Lower lobe of right lung (tissue), 2 donors: ENCODE measurements at regions not wholly inside any gene's neighbourhood (a gene's known extent, or its start where the extent isn't known, plus 50 kb on each side); places are given as distances from the start of the nearest gene placed in this dataset.
A peak's percentile ranks its signal among the peaks of the same experiment; 100 is the strongest.
"Not testable (repeated sequence)": the region's sequence is repeated elsewhere in the genome, so short reads cannot be mapped to it uniquely, and the experiment has no call there.

ENCODE experiments used
- ATAC-seq, 2 donors: fragments of 200-7000 bp; cut with Tn5 transposase; one replicate each; pipeline ENCODE4 v1.9.1; 2020 to 2022; ENCODE audit warnings: mild to moderate bottlenecking in 2 of 2, moderate library complexity in 2 of 2
- DNase-seq: peaks from one replicate; pipeline ENCODE4 v3.0.0-alpha.2; 2020
- H3K27ac ChIP-seq: fragments of 200-600 bp; one replicate; pipeline ENCODE4 v1.8.0; 2022
- H3K27me3 ChIP-seq: fragments of 200-600 bp; one replicate; pipeline ENCODE4 v1.8.0; 2022; ENCODE audit warnings: low read depth
- H3K36me3 ChIP-seq: fragments of 200-600 bp; one replicate; pipeline ENCODE4 v1.8.0; 2022; ENCODE audit warnings: mild to moderate bottlenecking
- H3K4me1 ChIP-seq: fragments of 200-600 bp; one replicate; pipeline ENCODE4 v1.8.0; 2022
- H3K4me3 ChIP-seq: fragments of 200-600 bp; one replicate; pipeline ENCODE4 v1.8.0; 2022; ENCODE audit warnings: mild to moderate bottlenecking
- H3K9me3 ChIP-seq: fragments of 200-600 bp; one replicate; pipeline ENCODE4 v1.8.0; 2022
- CTCF ChIP-seq: fragments of 200-600 bp; IDR thresholded peaks from one replicate; pipeline ENCODE4 v1.8.0; 2022; ENCODE audit warnings: antibody characterized with exemption, mild to moderate bottlenecking
- intact Hi-C: fragments of 100-400 bp; cut with DNase I; formaldehyde crosslinking; loops from one replicate; pipeline ENCODE4 v1.11.0; 2022
- donor health status: DM: no; HTN: yes; CAD: no; lungs with severe emphysema.

- H3K36me3 ChIP-seq, result no peaks in the 10 kb centered on the region
- H3K4me3 ChIP-seq, result no peak overlapping the region
- no peaks in the 10 kb centered on the region for H3K27me3 ChIP-seq
- H3K27ac ChIP-seq, result no peak overlapping the region
- intact Hi-C loops, result no loop called here
- H3K9me3 ChIP-seq, result no peaks in the 10 kb centered on the region
- no peak for TF ChIP-seq CTCF
- DNase-seq, result no peak
- no peaks in the 10 kb centered on the region for H3K4me1 ChIP-seq
- no peak for ATAC-seq
Observed at GRCh38 chr2:117019357-117019756, 795.1 kb upstream of the DDX18 start.

GRCh38 chr2:117027646-117028045, 786.8 kb upstream of the DDX18 start:
- no peaks in the 10 kb centered on the region for H3K9me3 ChIP-seq
- no peaks in the 10 kb centered on the region for H3K27me3 ChIP-seq
- no peak overlapping the region for H3K27ac ChIP-seq
- intact Hi-C loops, result no loop called here
- H3K36me3 ChIP-seq, result no peaks in the 10 kb centered on the region
- DNase-seq (no peak), ATAC-seq (no peak)
- no peaks in the 10 kb centered on the region for H3K4me1 ChIP-seq
- no peak overlapping the region for H3K4me3 ChIP-seq
- TF ChIP-seq CTCF, result no peak

DNA sequence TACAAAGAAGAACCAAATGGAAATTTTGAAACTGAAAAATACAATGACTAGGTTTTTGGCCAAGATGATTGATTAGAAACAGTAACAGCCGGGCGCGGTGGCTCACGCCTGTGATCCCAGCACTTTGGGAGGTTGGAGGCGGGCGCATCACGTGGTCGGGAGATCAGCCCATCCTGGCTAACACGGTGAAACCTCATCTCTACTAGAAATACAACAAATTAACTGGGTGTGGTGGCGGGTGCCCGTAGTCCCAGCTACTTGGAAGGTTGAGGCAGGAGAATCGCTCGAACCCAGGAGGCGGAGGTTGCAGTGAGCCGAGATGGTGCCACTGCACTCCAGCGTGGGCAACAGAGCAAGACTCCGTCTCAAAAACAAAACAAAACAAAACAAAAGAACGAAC, 785.8 kb upstream of the DDX18 start:
- H3K36me3 ChIP-seq, H3K9me3 ChIP-seq, H3K4me1 ChIP-seq, H3K27ac ChIP-seq, intact Hi-C loops, H3K27me3 ChIP-seq, DNase-seq, ATAC-seq, H3K4me3 ChIP-seq: not testable (repeated sequence)

DNA sequence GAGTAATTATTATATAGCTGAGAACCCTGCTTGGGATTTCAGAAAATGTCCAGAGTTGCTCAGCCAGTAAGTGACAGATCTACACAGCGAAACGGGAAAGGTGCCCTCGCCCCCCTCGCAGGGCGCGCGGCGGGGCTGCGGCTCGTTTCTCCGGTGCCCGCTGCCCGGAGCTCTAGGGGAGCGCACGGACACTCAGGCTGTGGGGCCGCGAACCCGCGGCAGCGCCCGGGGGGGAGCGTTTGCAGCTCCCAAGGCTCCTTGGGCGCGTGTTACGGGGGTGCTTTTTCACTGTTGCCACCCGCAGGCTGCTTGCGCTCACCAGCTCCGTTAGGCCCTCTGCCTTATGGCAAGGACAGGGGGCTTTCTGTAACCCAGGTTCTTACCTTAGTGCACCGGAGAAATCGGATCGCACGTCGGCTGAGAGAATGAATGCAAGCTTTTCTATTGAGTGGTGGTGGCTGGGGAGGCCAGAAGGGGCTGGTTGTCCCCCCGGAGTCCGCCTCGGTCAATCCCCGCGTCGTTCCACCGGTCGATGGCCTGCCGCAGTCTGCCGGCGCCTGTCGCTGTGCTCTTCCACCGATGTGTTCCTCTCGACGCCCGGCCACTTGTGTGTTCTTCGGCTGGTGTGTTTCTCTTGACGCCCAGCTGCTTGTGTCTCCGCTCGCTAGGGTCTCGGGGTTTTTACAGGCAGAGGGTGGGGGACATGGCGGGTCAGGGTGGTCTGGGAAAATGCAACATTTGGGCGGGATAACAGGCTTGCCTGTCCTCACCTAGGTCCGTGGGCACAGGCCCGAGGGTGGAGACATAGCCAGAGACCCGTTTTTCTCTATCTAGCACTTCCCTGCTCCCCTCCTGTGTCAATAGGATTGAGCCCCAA, 758.8 kb upstream of the DDX18 start:
- H3K27ac ChIP-seq, result no peak overlapping the region
- H3K4me1 ChIP-seq, result no peaks in the 10 kb centered on the region
- intact Hi-C loops, result no loop called here
- no peaks in the 10 kb centered on the region for H3K36me3 ChIP-seq
- ATAC-seq (no peak), DNase-seq (peak; percentile 36)
- H3K9me3 ChIP-seq, result no peaks in the 10 kb centered on the region
- no peak overlapping the region for H3K4me3 ChIP-seq
- H3K27me3 ChIP-seq, result no peaks in the 10 kb centered on the region
- TF ChIP-seq CTCF, result no peak

DNA sequence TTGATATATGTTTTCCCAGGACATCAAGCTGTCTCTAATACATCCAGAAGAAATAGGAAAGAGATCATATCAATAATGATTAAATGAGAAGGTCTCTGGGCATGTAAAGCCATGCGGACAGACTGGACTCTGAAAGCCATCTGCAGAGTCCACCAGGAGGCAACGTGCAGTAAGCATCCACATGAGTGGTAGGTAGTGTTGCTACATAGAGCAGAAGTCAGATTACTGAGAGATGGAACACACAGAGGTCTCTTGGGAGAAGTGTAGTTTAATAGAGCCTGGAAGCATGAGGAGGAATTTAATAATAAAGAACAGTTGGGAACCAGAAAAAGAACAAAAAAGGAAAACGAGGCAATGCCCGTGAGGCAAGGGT, 758.1 kb upstream of the DDX18 start:
- Histone ChIP-seq H3K36me3 (no peaks in the 10 kb centered on the region), H3K4me1 (no peaks in the 10 kb centered on the region), H3K27ac (no peak overlapping the region), H3K4me3 (no peak overlapping the region), H3K9me3 (no peaks in the 10 kb centered on the region), H3K27me3 (no peaks in the 10 kb centered on the region)
- no peak for TF ChIP-seq CTCF
- intact Hi-C loops, result no loop called here
- no peak for DNase-seq
- ATAC-seq, result no peak

GRCh38 chr2:117057016-117057415, 757.5 kb upstream of the DDX18 start:
- H3K4me3 ChIP-seq, result no peak overlapping the region
- TF ChIP-seq CTCF, result no peak
- H3K27ac ChIP-seq, result no peak overlapping the region
- H3K4me1 ChIP-seq, result no peaks in the 10 kb centered on the region
- ATAC-seq (no peak), DNase-seq (no peak)
- H3K9me3 ChIP-seq, result no peaks in the 10 kb centered on the region
- no peaks in the 10 kb centered on the region for H3K27me3 ChIP-seq
- no peaks in the 10 kb centered on the region for H3K36me3 ChIP-seq
- intact Hi-C loops, result no loop called here
